SK-N-SH treated with all-trans-retinoic acid at 6 μM for 48 hours (cell line): ENCODE measurements at regions not wholly inside any gene's neighbourhood (a gene's known extent, or its start where the extent isn't known, plus 50 kb on each side); places are given as distances from the start of the nearest gene placed in this dataset.

ENCODE experiments used
- ARNTL ChIP-seq: fragments of 450-650 bp; formaldehyde crosslinking; IDR thresholded peaks from 2 replicates; pipeline ENCODE4 v1.5.0; 2020; ENCODE audit warnings: low read depth, mild to moderate bottlenecking, moderate library complexity, borderline replicate concordance
- CREB5 ChIP-seq: fragments of 250-450 bp; sonication (Bioruptor Pico); IDR thresholded peaks from 2 replicates; pipeline ENCODE4 v1.5.1; 2020; ENCODE audit warnings: low read depth, mild to moderate bottlenecking, moderate library complexity
- CSDC2 ChIP-seq: fragments of 250-450 bp; sonication (Bioruptor Pico); IDR thresholded peaks from 2 replicates; pipeline ENCODE4 v1.5.0; 2020; ENCODE audit warnings: mild to moderate bottlenecking, moderate library complexity
- CSRNP3 ChIP-seq: fragments of 250-450 bp; sonication (Bioruptor Pico); IDR thresholded peaks from 2 replicates; pipeline ENCODE4 v1.5.1; 2021; ENCODE audit warnings: mild to moderate bottlenecking, moderate library complexity
- ESRRG ChIP-seq: fragments of 250-450 bp; sonication (Bioruptor Pico); IDR thresholded peaks from 2 replicates; pipeline ENCODE4 v1.6.1; 2021; ENCODE audit warnings: mild to moderate bottlenecking
- PATZ1 ChIP-seq: fragments of 250-450 bp; sonication (Bioruptor Pico); IDR thresholded peaks from 2 replicates; pipeline ENCODE4 v1.8.0; 2020; ENCODE audit warnings: mild to moderate bottlenecking, moderate library complexity, borderline replicate concordance
- POU6F1 ChIP-seq: fragments of 250-450 bp; sonication (Bioruptor Pico); IDR thresholded peaks from 2 replicates; pipeline ENCODE4 v1.8.0; 2021; ENCODE audit warnings: low read depth, mild to moderate bottlenecking, moderate library complexity, borderline replicate concordance
- PPARA ChIP-seq: fragments of 250-450 bp; sonication (Bioruptor Pico); IDR thresholded peaks from 2 replicates; pipeline ENCODE4 v1.5.0; 2020; ENCODE audit warnings: mild to moderate bottlenecking, borderline replicate concordance
- SNAI2 ChIP-seq: fragments of 250-450 bp; sonication (Bioruptor Pico); IDR thresholded peaks from 2 replicates; pipeline ENCODE4 v1.5.0; 2020; ENCODE audit warnings: mild to moderate bottlenecking, moderate library complexity
- TOX ChIP-seq: fragments of 250-450 bp; sonication (Bioruptor Pico); IDR thresholded peaks from 2 replicates; pipeline ENCODE4 v1.8.0; 2021; ENCODE audit warnings: mild to moderate bottlenecking, moderate library complexity, borderline replicate concordance
- ZC3H10 ChIP-seq: fragments of 250-450 bp; sonication (Bioruptor Pico); IDR thresholded peaks from 2 replicates; pipeline ENCODE4 v1.5.1; 2021; ENCODE audit warnings: mild to moderate bottlenecking, moderate library complexity
- ZFP3 ChIP-seq: fragments of 250-450 bp; sonication (Bioruptor Pico); IDR thresholded peaks from 2 replicates; pipeline ENCODE4 v1.5.0; 2020; ENCODE audit warnings: mild to moderate bottlenecking, moderate library complexity
- ZFP30 ChIP-seq: fragments of 450-650 bp; formaldehyde crosslinking; IDR thresholded peaks from 2 replicates; pipeline ENCODE4 v1.5.0; 2022; ENCODE audit warnings: mild to moderate bottlenecking, moderate library complexity
- ZNF8 ChIP-seq: fragments of 450-650 bp; formaldehyde crosslinking; IDR thresholded peaks from 2 replicates; pipeline ENCODE4 v1.5.0; 2020; ENCODE audit warnings: mild to moderate bottlenecking, moderate library complexity

GRCh38 chr15:91769894-91770293 is 83.6 kb upstream of the SLCO3A1 start:
- TF ChIP-seq CSDC2 (no peak), ZFP30 (CRISPR knock-in tag) (no peak), SNAI2 (CRISPR knock-in tag) (no peak), ZNF8 (no peak), ESRRG (CRISPR knock-in tag) (no peak), CSRNP3 (no peak), TOX (CRISPR knock-in tag) (no peak), PATZ1 (CRISPR knock-in tag) (no peak), POU6F1 (CRISPR knock-in tag) (no peak), CREB5 (CRISPR knock-in tag) (no peak), ZFP3 (no peak), ZC3H10 (CRISPR knock-in tag) (no peak), ARNTL (CRISPR knock-in tag) (no peak), PPARA (CRISPR knock-in tag) (no peak)
